SK-N-MC (cell line): ENCODE measurements at regions not wholly inside any gene's neighbourhood (a gene's known extent, or its start where the extent isn't known, plus 50 kb on each side); places are given as distances from the start of the nearest gene placed in this dataset.

Source experiments
- EZH2 ChIP-seq: fragments of 200-600 bp; sonication (generic); IDR thresholded peaks from one replicate; pipeline ENCODE4 v1.6.1; 2017; ENCODE audit warnings: antibody characterized with exemption
- POLR2AphosphoS5 ChIP-seq: IDR thresholded peaks from 2 replicates; pipeline ENCODE4 v1.6.1; 2012; ENCODE audit warnings: mild to moderate bottlenecking, low read depth, low read length, borderline replicate concordance

DNA sequence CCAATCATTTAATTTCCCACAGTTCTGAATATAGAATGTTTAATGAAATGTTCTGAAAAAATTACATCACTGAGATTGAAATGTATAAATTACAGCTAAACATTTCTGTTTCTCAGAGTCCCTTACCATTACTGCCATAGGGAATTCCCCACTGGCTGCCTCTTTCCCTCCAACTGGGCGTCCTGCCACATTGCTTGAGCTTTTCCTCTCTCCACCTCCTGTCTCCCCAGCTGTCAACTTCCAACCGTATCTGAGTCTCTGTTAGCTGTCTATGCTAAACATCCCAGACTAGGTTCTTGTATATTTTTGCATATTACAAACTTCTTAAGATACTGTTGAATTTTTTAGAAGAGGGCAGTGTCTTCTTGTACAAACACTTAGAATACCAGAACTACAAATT is 407.3 kb upstream of the SLIT2 start:
- no peak for TF ChIP-seq EZH2
- no peak for TF ChIP-seq POLR2AphosphoS5
